K562 (cell line): ENCODE measurements at regions not wholly inside any gene's neighbourhood (a gene's known extent, or its start where the extent isn't known, plus 50 kb on each side); places are given as distances from the start of the nearest gene placed in this dataset.

Source experiments
- ATAC-seq: fragments of 200-7000 bp; cut with Tn5 transposase; 3 replicates; pipeline ENCODE4 v1.9.1; 2020; ENCODE audit warnings: moderate library complexity
- BruUV-seq: library from RNA; stranded (reverse); fragments of 400-500 nt; replicated peaks from 2 replicates; lab custom pipeline; 2021; lab: Mats Ljungman, UMichigan
- CTCF ChIA-PET: fragments of 300-600 bp; formaldehyde crosslinking; extraction: SDS; loops from one replicate; lab custom pipeline; 2021; ENCODE audit warnings: low intra/inter-chr PET ratio; lab: Yijun Ruan, JAX
- POLR2A ChIA-PET: fragments of 300-600, 350-650 bp; sonication (Branson Sonifier 250); formaldehyde crosslinking; extraction: SDS; loops from one replicate; lab custom pipeline; 2021; ENCODE audit warnings: antibody characterized with exemption, inconsistent platforms; lab: Yijun Ruan, JAX
- DNase-seq, 4 experiments: peaks; one replicate each; pipeline versions ENCODE4 v3.0.0 to v3.0.0-alpha.2; 2011 to 2018; ENCODE audit warnings: low spot score in 3 of 4, mixed read lengths in 3 of 4; ENCODE audit errors: extremely low read depth in 1 of 4
- FAIRE-seq: peaks from 2 replicates; lab custom pipeline; 2011; peaks lifted over from hg19 to GRCh38; lab: Jason Lieb, UNC
- H2AFZ ChIP-seq: 2 replicates; pipeline ENCODE4 v1.6.0; 2011; ENCODE audit warnings: low read depth, low read length, control low read depth, inconsistent platforms
- H3K27ac ChIP-seq: fragments of 200-600 bp; 3 replicates; pipeline ENCODE4 v1.8.0; 2011; ENCODE audit warnings: low read depth, mild to moderate bottlenecking, control low read depth, inconsistent platforms, low read length, moderate library complexity, mixed read lengths; ENCODE audit errors: extremely low read depth
- H3K27me3 ChIP-seq, 2 experiments: fragments of 300-600 bp in 1 of 2; 2 replicates in 1 of 2; 3 replicates in 1 of 2; pipeline versions ENCODE4 v1.6.0 to v1.8.0; 2011; ENCODE audit warnings: inconsistent platforms in 2 of 2, low read length in 2 of 2, mild to moderate bottlenecking in 1 of 2, mixed read lengths in 1 of 2, moderate library complexity in 1 of 2; ENCODE audit not compliant: control insufficient read depth in 2 of 2, insufficient read depth in 2 of 2
- H3K36me3 ChIP-seq: fragments of 300-600 bp; 3 replicates; pipeline ENCODE4 v1.8.0; 2011; ENCODE audit warnings: mild to moderate bottlenecking, low read length, inconsistent platforms; ENCODE audit not compliant: control insufficient read depth, insufficient read depth
- H3K4me1 ChIP-seq, 2 experiments: fragments of 200-600 bp in 1 of 2; replicated peaks in 1 of 2; 2 replicates in 1 of 2; 3 replicates in 1 of 2; pipeline versions ENCODE4 v1.5.1 to v1.8.0; 2011; ENCODE audit warnings: inconsistent platforms in 2 of 2, low read length in 2 of 2, mild to moderate bottlenecking in 1 of 2, mixed read lengths in 1 of 2, moderate library complexity in 1 of 2; ENCODE audit not compliant: control insufficient read depth in 2 of 2, insufficient read depth in 2 of 2
- H3K4me2 ChIP-seq: 2 replicates; pipeline ENCODE4 v1.6.1; 2011; ENCODE audit warnings: low read length, control low read depth, inconsistent platforms, mixed read lengths; ENCODE audit not compliant: insufficient read depth
- H3K4me3 ChIP-seq: fragments of 200-600 bp; sonication (generic), shearing (Covaris generic); 2 replicates; pipeline ENCODE4 v1.5.1; 2016; ENCODE audit warnings: control low read depth, inconsistent platforms
- H3K79me2 ChIP-seq: fragments of 200-600 bp; 3 replicates; pipeline ENCODE4 v1.8.0; 2011; ENCODE audit warnings: low read length, inconsistent platforms; ENCODE audit not compliant: control insufficient read depth, insufficient read depth
- H3K9ac ChIP-seq, 2 experiments: 2 replicates each; pipeline versions ENCODE4 v1.6.0 to v1.6.1; 2011; ENCODE audit warnings: low read depth in 2 of 2, low read length in 2 of 2, control low read depth in 1 of 2, inconsistent platforms in 1 of 2, mild to moderate bottlenecking in 1 of 2, mixed read lengths in 1 of 2; ENCODE audit not compliant: insufficient read depth in 1 of 2
- H3K9me1 ChIP-seq: one replicate; pipeline ENCODE4 v1.6.0; 2011; ENCODE audit warnings: inconsistent platforms, mild to moderate bottlenecking, low read length, moderate library complexity; ENCODE audit not compliant: control insufficient read depth, insufficient read depth
- H3K9me3 ChIP-seq: replicated peaks from 2 replicates; pipeline ENCODE4 v1.5.1; 2011; ENCODE audit warnings: low read depth, low read length, inconsistent platforms; ENCODE audit not compliant: control insufficient read depth, insufficient read depth
- H4K20me1 ChIP-seq: replicated peaks from 2 replicates; pipeline ENCODE4 v1.6.1; 2011; ENCODE audit warnings: low read length, inconsistent platforms, mixed read lengths; ENCODE audit not compliant: control insufficient read depth, insufficient read depth
- SPI1 ChIP-seq: IDR thresholded peaks from 2 replicates; pipeline ENCODE4 v1.6.1; 2011; ENCODE audit warnings: low read depth, low read length, control low read depth, borderline replicate concordance
- STAT5A ChIP-seq: IDR thresholded peaks from 2 replicates; pipeline ENCODE4 v1.6.1; 2012; ENCODE audit warnings: low read length, inconsistent platforms, borderline replicate concordance
- ZNF79 ChIP-seq: fragments of 250-450 bp; sonication (Bioruptor Pico); IDR thresholded peaks from 2 replicates; pipeline ENCODE4 v1.4.0; 2020; ENCODE audit warnings: low read depth, mild to moderate bottlenecking, moderate library complexity
- WGBS: fragments of 100-300 bp; shearing (Covaris generic); methylation state at CpG from one replicate; pipeline ENCODE4 v1.1.6; 2016; ENCODE audit warnings: low coverage, mixed read lengths; ENCODE audit not compliant: insufficient coverage; ENCODE audit errors: missing lambda C conversion rate; 5-methylcytosine and 5-hydroxymethylcytosine counted together
- in situ Hi-C: fragments of 300-500 bp; cut with MboI; formaldehyde crosslinking; loops from 4 replicates; pipeline ENCODE4 v1.15.0; 2018; ENCODE audit warnings: inconsistent platforms, mixed read lengths
- intact Hi-C: fragments of 100-400 bp; cut with micrococcal nuclease; formaldehyde crosslinking; loops from 2 replicates; pipeline ENCODE4 v1.14.2; 2022

- H3K4me2 ChIP-seq, result no peak overlapping the region
- H3K9me3 ChIP-seq, result no peaks in the 10 kb centered on the region
- no peak overlapping the region for H3K4me3 ChIP-seq
- no TSS peak for BruUV-seq
- no peak overlapping the region for H2AFZ ChIP-seq
- no peak overlapping the region for H3K9ac ChIP-seq
- FAIRE-seq (no peak), DNase-seq (no peak), ATAC-seq (no peak)
- H4K20me1 ChIP-seq, result no peaks in the 10 kb centered on the region
- no peaks in the 10 kb centered on the region for H3K9me1 ChIP-seq
- in situ Hi-C loops (no loop called here), intact Hi-C loops (no loop called here)
- no peak for TF ChIP-seq STAT5A
- no peaks in the 10 kb centered on the region for H3K27me3 ChIP-seq
- ChIA-PET CTCF (no interaction called here), POLR2A (interaction anchor here (0.5 to 0.8 kb wide), 3 partner anchors 9 to 65 kb away, joined by 3 to 4 read pairs (median 3); no protein-coding TSS in a partner anchor)
- no peaks in the 10 kb centered on the region for H3K79me2 ChIP-seq
- 0% methylated on average over 1 of the region's 1 CpG for WGBS
- no peaks in the 10 kb centered on the region for H3K4me1 ChIP-seq
- H3K27ac ChIP-seq, result no peak overlapping the region
- H3K36me3 ChIP-seq, result no peaks in the 10 kb centered on the region
These were observed 72.8 kb upstream of the NXPH1 start for GRCh38 chr7:8360564-8361153.

- 20% methylated on average over 5 of the region's 5 CpGs for WGBS
- Histone ChIP-seq H3K9me3 (no peaks in the 10 kb centered on the region), H3K9ac (no peak overlapping the region), H3K9me1 (no peaks in the 10 kb centered on the region), H3K79me2 (no peaks in the 10 kb centered on the region), H3K4me2 (no peak overlapping the region), H4K20me1 (no peaks in the 10 kb centered on the region), H3K27ac (no peak overlapping the region), H3K4me1 (no peaks in the 10 kb centered on the region), H2AFZ (peak overlapping the region; percentile 34; the same call in 1 of the 2 replicates), H3K4me3 (no peak overlapping the region), H3K27me3 (no peaks in the 10 kb centered on the region), H3K36me3 (no peaks in the 10 kb centered on the region)
- no peak for DNase-seq
- TF ChIP-seq ZNF79 (CRISPR knock-in tag) (no peak), SPI1 (peak; percentile 77)
- intact Hi-C loops, result no loop called here
- in situ Hi-C loops, result no loop called here
- FAIRE-seq, result no peak
- ATAC-seq, result no peak
- POLR2A ChIA-PET, result interaction anchor here (0.6 to 0.9 kb wide), 2 partner anchors 18 to 37 kb away, joined by 3 to 4 read pairs; no protein-coding TSS in a partner anchor
- CTCF ChIA-PET, result no interaction called here
- BruUV-seq, result no TSS peak
These were observed 70.6 kb upstream of the NXPH1 start for GRCh38 chr7:8362723-8363369.
